ENCODE measurements at regions not wholly inside any gene's neighbourhood (a gene's known extent, or its start where the extent isn't known, plus 50 kb on each side); places are given as distances from the start of the nearest gene placed in this dataset.

DNA sequence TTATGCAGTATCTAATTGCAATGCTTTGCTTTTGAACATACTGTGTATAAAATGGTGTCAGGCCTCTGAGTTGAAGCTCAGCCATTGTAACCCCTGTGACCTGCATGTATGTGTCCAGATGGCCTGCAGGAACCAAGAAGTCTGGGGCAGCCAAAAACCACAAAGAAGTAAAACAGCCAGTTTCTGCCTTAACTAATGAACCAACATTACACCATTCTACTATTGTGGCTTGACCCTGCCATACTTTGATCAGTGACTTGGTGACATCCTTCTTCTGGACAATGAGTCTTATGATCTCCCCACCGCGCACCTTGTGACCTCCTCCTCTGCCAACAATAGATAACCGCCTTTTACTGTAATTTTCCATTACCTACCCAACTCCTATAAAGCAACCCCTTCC lies 131.6 kb downstream of the CBLL2 start:
- no peak for TF ChIP-seq CTCF (IDR thresholded peaks at IDR 0.05; ENCODE audit: insufficient read depth, low read depth, low read length)
- no peak for DNase-seq (ENCODE audit: low read depth)
- H3K4me3 ChIP-seq (ENCODE audit: low read depth, low read length) = no peak overlapping the region

- no peak for DNase-seq (ENCODE audit: low read depth)
- no peak for TF ChIP-seq CTCF (IDR thresholded peaks at IDR 0.05; ENCODE audit: insufficient read depth, low read depth, low read length)
- H3K4me3 ChIP-seq (ENCODE audit: low read depth, low read length) = no peak overlapping the region
These were observed 133.6 kb downstream of the CBLL2 start for GRCh38 chrX:22406201-22406737.

DNA sequence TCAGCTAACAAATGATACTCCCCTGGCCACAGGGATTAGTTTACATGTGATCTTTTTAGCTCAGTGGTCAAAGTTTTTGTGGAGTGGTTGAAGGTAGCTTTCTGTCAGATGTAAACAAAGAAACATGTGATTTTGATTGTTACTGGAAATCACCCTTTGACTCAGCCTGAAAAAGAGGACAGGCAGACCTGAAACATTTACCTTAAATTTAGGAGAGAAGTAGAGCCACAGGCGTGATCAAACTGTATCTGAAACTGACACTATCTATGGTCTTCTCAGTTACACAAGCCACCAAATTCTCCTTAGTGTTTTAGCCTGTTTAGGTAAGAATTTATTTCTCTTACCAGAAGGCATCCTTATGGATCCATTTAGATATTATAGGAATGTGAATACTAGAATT lies 136.7 kb downstream of the CBLL2 start:
- H3K4me3 ChIP-seq (ENCODE audit: low read depth, low read length) = no peak overlapping the region
- no peak for DNase-seq (ENCODE audit: low read depth)
- no peak for TF ChIP-seq CTCF (IDR thresholded peaks at IDR 0.05; ENCODE audit: insufficient read depth, low read depth, low read length)

- no peak overlapping the region for H3K4me3 ChIP-seq (ENCODE audit: low read depth, low read length)
- no peak for TF ChIP-seq CTCF (IDR thresholded peaks at IDR 0.05; ENCODE audit: insufficient read depth, low read depth, low read length)
- DNase-seq (ENCODE audit: low read depth) = no peak
These were observed 151.6 kb downstream of the CBLL2 start for GRCh38 chrX:22424122-22424915.

DNA sequence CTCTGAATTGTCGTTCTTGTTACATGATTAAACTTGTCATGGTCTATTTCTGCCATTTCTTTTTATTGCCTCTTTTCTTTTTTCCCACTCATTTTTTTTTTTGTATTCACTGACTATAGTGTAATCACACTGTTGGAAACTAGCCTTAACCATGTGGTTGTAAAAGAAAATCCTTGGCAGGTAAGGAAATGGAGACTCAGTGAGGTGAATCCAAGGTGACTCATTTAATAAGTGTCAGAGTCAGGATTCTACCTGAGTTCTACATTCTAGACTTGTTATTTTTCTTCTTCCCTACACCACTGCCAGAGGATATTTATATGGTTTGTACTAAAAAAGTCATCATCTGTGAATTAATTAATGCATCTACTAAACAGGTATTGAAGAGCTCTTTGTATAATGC lies 152.2 kb downstream of the CBLL2 start:
- no peak for DNase-seq (ENCODE audit: low read depth)
- no peak overlapping the region for H3K4me3 ChIP-seq (ENCODE audit: low read depth, low read length)
- TF ChIP-seq CTCF (IDR thresholded peaks at IDR 0.05; ENCODE audit: insufficient read depth, low read depth, low read length) = no peak

GRCh38 chrX:22429704-22430103 lies 157.0 kb downstream of the CBLL2 start:
- no peak for TF ChIP-seq CTCF (IDR thresholded peaks at IDR 0.05; ENCODE audit: insufficient read depth, low read depth, low read length)
- H3K4me3 ChIP-seq (ENCODE audit: low read depth, low read length) = no peak overlapping the region
- peak; percentile 9 for DNase-seq (ENCODE audit: low read depth)
